WTC11 (cell line): ENCODE measurements at regions not wholly inside any gene's neighbourhood (a gene's known extent, or its start where the extent isn't known, plus 50 kb on each side); places are given as distances from the start of the nearest gene placed in this dataset.

Experiments used
- ATF2 ChIP-seq: sonication (generic); formaldehyde crosslinking; IDR thresholded peaks from 2 replicates; pipeline ENCODE4 v1.8.1; 2022; ENCODE audit warnings: low read depth, missing genetic modification reagents, borderline replicate concordance
- ATF3 ChIP-seq: sonication (generic); formaldehyde crosslinking; conservative IDR thresholded peaks from 2 replicates; pipeline ENCODE4 v1.8.1; 2022; ENCODE audit warnings: mild to moderate bottlenecking, missing genetic modification reagents
- CREB1 ChIP-seq: sonication (generic); formaldehyde crosslinking; IDR thresholded peaks from 2 replicates; pipeline ENCODE4 v1.8.0; 2023; ENCODE audit warnings: mild to moderate bottlenecking, missing genetic modification reagents
- CTCF ChIP-seq: fragments of 200-600 bp; IDR thresholded peaks from 2 replicates; pipeline ENCODE4 v1.8.0; 2022; ENCODE audit warnings: antibody characterized with exemption
- HMGXB4 ChIP-seq: sonication (generic); formaldehyde crosslinking; IDR thresholded peaks from 2 replicates; pipeline ENCODE4 v1.8.1; 2023; ENCODE audit warnings: mild to moderate bottlenecking, moderate library complexity, missing genetic modification reagents
- JUN ChIP-seq: sonication (generic); formaldehyde crosslinking; IDR thresholded peaks from 2 replicates; pipeline ENCODE4 v1.8.0; 2023; ENCODE audit warnings: mild to moderate bottlenecking, missing genetic modification reagents
- SMAD4 ChIP-seq: sonication (generic); formaldehyde crosslinking; IDR thresholded peaks from 2 replicates; pipeline ENCODE4 v1.8.0; 2022; ENCODE audit warnings: mild to moderate bottlenecking, missing genetic modification reagents
- SP1 ChIP-seq: sonication (generic); formaldehyde crosslinking; conservative IDR thresholded peaks from 2 replicates; pipeline ENCODE4 v1.8.1; 2022; ENCODE audit warnings: missing genetic modification reagents
- TP53 ChIP-seq: sonication (generic); formaldehyde crosslinking; IDR thresholded peaks from 2 replicates; pipeline ENCODE4 v1.8.1; 2023; ENCODE audit warnings: mild to moderate bottlenecking, missing genetic modification reagents
- USF2 ChIP-seq: sonication (generic); formaldehyde crosslinking; IDR thresholded peaks from 2 replicates; pipeline ENCODE4 v1.8.1; 2023; ENCODE audit warnings: mild to moderate bottlenecking, missing genetic modification reagents, moderate library complexity
- ZBTB43 ChIP-seq: sonication (generic); formaldehyde crosslinking; IDR thresholded peaks from 2 replicates; pipeline ENCODE4 v1.8.1; 2023; ENCODE audit warnings: mild to moderate bottlenecking, missing genetic modification reagents
- ZNF263 ChIP-seq: sonication (generic); formaldehyde crosslinking; IDR thresholded peaks from 2 replicates; pipeline ENCODE4 v1.8.1; 2022; ENCODE audit warnings: low read depth, mild to moderate bottlenecking, moderate library complexity, missing genetic modification reagents

- TF ChIP-seq ZNF263 (CRISPR knock-in tag) (no peak), CTCF (no peak), CREB1 (CRISPR knock-in tag) (no peak), ATF2 (CRISPR knock-in tag) (no peak), HMGXB4 (CRISPR knock-in tag) (no peak), SMAD4 (no peak), TP53 (CRISPR knock-in tag) (no peak), ZBTB43 (no peak), ATF3 (no peak), SP1 (no peak), JUN (CRISPR knock-in tag) (no peak), USF2 (CRISPR knock-in tag) (no peak)
Observed at GRCh38 chr18:37666451-37666850, 100.9 kb upstream of the CELF4 start.
